Stimulated activated CD4-positive, alpha-beta T cell treated with anti-CD3 and anti-CD28 coated beads, Interleukin-2, amount 100 ng/mL, for 48 hours (primary cell): ENCODE measurements at regions not wholly inside any gene's neighbourhood (a gene's known extent, or its start where the extent isn't known, plus 50 kb on each side); places are given as distances from the start of the nearest gene placed in this dataset.

Experiments used
- DNase-seq, 2 donors: peaks; one replicate each; pipeline ENCODE4 v3.0.0-alpha.2; 2020

DNA sequence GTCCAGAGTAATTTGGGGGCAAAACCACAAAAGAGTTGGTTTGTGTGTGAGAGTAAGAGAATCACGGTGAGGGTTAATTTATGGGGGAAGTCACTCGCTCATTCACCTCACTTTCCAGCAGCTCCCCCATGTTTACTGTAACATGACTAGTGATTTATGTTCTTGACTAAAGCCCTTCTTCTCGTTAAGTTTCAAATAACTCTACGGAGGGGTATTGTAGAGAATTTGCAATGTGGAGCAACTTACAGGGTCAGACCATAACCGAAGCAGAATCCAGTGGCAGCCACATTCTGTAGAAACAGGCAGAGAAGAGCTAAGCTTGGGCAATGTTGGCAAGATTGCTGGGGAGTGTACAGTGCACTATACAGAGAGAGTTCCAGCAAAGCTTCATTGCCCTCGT is 760.6 kb downstream of the IRX1 start:
- no peak for DNase-seq

DNA sequence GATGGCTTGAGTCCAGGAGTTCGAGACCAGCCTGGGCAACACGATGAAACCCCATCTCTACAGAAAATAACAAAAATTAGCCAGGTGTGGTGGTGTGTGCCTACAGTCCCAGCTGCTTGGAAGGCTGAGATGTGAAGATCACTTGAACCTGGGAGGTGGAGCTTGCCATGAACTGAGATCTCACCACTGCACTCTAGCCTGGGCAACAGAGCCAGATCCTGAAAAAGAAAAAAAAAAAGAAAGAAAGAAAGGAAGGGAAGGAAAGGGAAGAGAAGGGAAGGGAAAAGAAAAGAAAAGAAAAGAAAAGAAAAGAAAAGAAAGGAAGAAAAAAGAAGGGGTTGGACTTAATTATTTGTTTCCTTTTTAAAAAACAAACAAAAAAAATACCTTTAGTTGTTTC is 764.2 kb downstream of the IRX1 start:
- DNase-seq, result no peak

DNA sequence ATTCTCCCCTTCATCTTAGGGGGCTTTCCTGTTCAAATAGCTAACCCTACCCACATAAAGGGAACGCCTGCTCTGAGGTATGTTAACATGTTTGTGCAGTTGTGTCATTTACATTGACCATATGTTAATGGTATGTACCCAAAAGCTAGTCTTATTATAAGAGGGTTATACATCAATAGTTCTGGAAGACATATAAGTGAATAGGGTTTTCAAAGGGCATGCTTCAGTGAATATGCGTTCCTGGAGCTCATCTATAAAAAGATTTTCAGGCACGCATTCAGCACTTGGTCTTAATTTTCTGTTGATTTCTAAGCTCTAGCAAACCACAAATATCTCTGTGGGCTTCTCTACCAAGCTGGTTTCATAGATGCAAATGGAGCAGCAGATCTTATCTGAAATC is 766.1 kb downstream of the IRX1 start:
- DNase-seq, result no peak

DNA sequence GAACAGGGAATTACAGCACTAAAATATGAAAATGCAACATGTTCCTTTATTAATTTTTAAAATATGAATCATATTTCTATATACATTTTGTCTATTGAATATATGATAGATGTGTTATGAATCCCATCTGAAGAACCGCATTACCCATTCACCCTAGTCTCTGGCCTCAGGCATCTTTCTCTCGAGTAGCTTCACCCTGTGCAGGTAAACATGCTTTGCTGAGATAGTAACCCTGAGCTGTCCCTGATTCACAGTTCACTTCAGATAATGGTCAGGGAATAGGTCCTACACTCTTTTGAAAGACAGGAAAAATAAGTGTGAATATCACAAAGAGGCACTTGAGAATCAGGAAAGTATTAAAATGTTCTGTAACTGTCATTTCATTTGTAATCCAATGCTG is 766.8 kb downstream of the IRX1 start:
- DNase-seq, result no peak

DNA sequence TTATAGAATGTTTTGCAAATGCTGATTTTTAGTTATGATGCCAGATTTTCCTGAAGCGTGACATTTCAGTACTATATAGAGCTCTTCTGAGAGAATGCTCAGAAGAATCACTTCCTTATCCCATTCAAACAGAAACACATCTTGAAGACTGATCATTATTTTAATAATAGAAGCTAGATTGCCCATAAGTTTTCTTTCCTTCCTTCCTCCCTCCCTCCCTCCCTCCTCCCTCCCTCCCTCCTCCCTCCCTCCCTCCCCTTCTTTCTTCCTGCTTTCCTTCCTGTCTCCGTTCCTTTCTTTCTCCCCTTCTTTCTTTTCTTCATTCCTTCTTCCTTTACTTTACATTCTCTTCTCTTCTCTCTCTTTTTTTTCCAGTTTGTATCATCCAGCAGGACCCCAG is 767.4 kb downstream of the IRX1 start:
- DNase-seq, result no peak

DNA sequence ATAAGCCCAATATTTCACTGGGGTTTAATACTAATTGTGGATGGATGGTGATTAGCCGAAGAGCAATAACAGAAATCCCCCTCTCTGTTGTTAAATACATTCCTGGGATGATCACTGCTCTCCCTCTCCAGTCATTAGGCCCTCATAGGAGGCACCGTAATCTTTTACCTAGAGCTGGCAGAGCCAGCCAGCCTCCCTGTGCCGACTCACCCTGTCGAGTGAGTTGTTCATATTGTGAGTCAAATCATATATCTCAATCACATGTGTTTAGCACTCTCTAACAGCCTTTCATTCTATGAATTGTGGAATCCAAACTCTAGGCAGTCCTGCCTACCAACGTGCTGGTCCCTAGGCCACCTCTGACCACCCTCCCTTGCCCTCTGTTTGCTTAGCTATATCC is 771.0 kb downstream of the IRX1 start:
- DNase-seq, result no peak

DNA sequence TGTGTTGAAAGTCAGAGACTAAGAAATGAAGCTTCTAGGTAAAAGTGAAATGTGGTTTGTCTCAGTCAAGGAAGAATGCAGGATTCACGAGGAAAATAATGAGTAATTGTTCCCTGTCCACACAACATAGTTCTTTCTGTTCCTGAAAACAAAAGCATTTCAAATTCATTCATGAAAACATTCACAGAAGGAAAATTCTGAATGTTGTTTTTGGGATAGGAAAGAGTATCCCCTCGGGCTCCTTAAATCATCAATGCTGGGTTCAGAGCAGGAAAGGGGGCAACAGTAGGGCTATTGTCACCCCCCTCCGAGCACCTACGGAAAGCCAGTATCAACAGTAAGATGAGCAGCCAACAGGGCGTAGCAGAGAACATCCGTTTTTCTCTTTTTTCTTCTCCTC is 769.9 kb upstream of the ADAMTS16 start:
- no peak for DNase-seq

DNA sequence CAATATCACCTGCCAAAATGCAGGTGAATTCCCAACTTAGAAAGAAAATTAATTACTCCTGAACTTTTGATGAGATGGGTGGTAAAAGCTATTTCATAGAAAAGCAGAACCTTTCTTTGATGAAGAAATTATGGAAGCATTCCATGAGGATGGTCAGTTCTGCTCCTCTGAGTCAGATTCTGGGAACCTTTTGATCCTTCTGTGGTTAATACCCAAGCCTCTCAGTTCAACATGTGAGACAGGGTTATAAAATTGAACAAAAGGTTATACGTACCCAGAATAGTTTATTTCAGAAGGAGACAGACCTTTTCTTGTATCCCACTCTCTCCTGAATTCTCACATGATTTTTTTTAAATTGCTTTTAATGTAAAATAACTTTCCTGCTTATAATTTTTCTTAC is 767.6 kb upstream of the ADAMTS16 start:
- DNase-seq, result no peak

DNA sequence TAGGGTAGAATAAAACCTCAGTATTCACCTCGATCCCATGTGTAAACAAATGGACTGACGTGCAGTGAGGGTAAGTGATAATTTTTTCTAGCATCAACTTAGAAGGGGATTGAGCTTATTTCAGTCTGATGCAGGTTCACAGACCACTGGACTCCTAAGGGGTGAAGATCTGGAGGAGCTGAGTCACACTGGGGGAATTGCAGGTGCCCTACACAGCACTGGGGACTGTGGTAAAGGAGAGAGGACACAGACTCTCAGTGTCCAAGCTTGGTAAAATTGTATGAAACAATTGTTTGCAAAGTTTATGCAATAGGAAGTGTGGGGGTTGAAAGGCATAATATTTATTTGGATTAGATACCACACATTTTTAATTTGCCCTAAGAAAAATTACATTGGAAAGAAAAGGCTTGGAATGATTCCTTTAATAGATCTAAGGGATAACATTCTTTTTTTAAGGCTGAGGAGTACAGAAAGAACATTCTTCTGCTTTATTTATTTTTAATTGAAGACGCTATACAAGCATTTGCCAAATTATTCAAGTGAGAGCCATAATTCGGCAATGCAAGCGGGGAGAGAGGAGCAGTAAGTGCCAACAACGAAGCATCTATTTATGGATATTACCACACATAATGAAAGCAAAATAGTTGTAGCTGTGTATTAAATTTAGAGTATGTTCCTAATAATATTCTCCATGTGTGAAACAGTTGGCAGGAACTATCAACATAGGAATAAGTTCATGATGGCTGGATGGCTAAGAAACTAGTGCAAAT is 766.9 kb upstream of the ADAMTS16 start:
- DNase-seq, result no peak

DNA sequence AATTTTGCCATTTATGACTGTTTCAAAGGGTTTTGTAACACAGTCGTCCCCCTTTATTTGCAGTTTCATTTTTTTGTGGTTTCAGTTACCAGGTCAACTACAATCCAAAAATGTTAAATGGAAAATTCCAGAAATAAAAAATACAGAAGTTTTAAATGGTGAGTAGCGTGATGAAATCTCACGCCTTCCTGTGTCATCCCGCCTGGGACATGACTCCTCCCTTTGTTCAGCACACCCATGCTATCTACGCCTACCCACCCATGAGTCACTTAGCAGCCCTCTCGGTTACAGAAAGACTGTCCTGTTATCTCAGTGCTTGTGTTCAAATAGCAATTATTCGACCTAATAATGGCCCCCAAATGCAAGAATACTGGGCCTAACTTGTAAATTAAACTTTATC is 765.3 kb upstream of the ADAMTS16 start:
- no peak for DNase-seq

DNA sequence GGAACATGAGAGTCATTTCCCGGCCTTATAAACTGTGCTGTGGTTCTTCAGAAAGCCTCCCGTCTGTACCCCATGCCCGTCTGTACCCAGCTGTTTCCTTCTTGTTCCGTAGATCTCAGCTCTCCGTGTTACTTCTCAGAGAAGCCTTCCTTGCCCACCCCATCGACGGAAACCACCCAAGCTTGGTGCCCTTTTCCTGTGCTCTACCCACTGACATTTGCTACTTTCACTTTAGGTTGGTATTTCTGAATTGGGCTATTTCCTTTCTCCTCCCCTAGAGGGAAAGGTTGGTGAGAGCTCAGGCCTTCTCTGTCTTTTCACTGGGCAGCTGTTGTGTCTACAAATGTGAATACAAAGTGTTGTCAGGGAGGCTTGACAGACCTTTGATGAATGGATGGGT is 764.5 kb upstream of the ADAMTS16 start:
- no peak for DNase-seq

DNA sequence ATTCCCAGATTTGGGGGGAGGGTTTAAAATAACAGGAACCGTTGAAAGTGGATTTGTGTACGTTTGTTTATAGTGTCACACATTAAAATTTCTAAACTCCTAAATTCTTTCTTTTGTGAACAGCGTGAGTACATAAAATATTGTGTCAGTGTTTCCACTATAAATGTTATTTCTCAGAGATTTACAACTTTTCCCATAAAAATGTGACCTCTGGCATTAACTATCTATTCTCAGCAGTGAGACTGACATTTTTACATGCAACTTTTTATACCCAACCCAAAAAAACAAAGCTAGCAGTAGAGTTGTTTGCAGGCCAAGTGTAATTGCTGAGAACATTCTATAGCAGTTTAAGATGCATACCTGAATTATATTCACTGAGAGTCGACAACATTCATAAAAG is 757.0 kb upstream of the ADAMTS16 start:
- no peak for DNase-seq

DNA sequence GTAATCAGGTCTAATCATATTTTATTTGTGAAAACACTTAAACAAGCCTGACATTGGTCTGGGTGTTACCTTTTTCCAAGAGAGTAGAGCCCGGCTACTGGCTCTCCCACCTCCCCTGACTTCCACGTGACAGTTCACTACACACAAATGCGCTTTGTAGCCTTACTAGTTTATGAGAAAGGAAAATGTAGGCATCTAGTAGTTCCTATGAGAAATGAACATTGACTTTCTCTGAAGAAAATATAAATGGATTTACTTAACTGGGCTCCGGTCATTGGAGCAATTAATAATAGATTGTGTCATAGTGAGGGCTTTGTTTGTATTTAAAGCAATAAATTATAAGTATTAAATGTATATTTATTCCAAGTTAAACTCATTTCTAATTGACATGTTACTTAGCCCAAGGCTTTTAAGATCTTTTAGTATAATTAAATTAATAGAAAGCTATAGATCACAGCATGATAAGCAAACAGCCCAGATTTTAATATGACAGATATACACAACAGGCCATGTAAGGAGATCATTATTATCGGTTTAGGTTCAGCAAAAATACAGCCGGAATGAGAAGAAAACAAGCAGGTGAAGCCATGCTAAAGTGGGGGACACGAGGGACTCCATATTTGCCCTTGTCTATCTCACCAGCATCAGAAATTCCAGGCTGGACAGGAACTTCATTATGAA is 756.5 kb upstream of the ADAMTS16 start:
- DNase-seq, result no peak

DNA sequence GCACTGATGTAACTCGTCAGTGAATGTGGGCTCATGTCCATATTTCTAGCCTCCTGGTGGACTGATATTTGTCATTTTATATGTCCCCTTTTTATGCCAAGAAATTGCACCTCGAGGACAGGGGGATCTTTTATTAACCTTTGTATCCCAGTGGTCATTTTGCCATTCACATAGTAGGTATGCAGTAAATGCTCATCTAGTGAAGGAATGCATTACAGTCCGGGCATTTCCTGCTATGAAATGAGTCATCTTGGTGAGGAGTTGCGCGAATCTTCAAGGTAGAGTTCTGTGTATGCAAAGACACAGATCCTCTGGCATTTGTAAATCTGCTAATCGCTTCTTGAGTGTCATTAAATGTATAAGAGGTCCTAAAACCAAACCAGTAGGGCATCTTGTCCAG is 755.5 kb upstream of the ADAMTS16 start:
- no peak for DNase-seq

DNA sequence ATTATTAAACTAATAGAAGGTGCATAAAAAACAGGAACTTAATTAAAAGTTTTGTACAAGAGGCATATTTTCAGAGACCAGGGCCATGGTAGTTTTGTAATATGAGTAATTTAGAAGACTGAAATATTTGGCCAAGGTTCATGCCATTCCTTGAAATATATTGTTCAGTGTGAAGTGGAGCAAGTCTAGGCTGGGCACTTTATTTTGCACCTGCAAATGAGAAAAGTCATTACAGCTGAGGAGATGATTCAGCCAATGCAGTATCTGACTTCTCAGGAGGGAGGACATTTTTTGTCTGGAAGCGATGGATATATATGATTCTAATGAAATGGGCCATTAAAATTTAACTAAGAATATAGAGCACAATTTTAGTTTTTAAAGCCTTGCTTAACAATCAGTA is 754.0 kb upstream of the ADAMTS16 start:
- no peak for DNase-seq

DNA sequence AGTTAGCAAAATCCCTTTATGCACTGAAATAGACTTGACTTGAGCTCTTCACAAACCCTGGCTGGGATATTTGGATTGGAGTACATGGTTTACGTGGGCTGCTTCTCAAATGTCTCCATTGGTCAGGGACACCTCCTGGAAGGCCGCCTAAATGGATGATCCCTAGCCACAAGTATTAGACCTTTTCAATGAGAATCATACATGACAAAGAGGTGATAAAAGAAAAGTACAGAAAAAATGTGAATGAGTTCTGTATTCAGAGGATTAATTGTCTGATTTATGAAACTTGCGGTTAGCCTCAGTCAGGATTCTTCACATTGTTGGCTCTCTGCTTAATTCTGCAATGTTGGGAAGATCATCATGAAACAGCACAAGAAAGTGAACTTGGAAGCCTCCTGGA is 752.8 kb upstream of the ADAMTS16 start:
- DNase-seq, result no peak

DNA sequence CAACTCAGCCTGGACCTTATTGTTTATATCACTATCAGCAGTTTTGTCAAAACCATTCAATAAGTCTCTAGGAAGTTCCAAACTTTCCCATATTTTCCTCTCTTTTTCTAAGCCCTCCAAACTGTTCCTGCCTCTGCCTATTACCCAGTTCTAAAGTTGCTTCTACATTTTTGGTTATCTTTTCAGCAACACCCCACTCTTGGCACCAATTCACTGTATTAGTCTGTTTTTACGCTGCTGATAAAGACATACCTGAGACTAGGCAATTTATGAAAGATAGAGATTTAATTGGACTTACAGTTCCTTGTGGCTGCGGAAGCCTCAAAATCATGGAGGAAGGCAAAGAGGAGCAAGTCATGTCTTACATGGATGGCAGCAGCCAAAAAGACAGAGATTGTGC is 744.4 kb upstream of the ADAMTS16 start:
- no peak for DNase-seq

DNA sequence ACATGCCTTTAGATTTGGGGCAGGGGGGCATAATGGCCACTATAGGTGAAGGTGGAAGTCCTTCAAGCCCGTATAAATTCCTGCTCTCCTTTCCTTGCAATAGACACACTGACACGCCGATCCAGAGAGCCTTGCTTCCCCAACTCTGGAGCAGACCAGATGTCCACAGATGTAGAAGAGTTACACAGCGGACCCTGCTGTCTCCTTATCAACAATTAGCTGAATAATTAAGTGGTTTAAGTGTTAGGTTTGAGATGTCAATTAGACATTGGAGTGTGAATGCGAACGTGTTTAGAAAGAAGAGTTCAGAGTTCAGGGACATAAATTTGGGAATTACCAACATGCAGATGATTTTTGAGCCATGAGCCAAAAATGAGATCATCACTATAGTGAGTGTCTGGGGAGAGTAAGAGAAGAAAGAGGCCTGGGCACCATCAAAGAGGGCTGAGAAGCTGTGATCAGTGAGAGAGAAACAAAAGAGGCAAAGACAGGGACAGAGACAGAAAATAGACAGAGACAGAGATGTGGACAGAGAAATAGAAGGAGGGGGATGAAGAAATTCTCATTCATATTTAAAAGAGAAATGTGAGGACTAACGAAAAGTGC is 734.4 kb upstream of the ADAMTS16 start:
- no peak for DNase-seq

DNA sequence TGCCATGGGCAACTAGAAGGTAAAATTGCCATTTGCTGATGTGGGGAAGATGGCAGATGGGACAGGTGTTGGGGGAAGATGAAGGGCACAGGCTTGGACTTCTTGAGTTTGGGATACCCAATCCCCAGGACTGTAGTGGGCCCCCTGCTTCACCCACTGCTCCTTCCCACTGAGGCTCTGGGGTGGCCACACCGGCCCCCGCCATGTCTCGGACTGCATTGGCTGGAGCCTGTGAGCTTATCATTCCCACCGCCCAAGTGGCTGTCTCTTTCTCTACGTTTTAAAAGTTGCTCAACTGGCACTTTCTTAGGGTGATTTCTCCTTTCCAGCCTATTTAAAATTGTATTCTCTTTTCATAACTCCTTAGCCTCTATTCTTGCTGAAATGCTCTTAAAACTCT is 730.0 kb upstream of the ADAMTS16 start:
- DNase-seq, result no peak

DNA sequence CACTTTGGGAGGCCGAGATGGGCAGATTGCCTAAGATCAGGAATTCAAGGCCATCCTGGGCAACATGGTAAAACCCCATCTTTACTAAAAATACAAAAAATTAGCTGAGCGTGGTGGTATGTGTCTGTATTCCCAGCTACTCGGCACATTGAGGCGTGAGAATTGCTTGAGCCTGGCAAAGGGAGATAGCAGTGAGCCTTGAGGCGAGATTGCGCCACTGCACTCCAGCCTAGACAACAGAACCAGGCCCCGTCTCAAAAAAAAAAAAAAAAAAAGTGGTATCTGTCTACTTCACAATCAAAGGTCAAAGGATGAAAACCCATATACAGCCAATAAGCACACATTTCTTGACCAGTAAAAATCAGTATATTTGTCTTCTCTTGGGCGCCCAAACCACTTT is 728.5 kb upstream of the ADAMTS16 start:
- DNase-seq, result no peak

DNA sequence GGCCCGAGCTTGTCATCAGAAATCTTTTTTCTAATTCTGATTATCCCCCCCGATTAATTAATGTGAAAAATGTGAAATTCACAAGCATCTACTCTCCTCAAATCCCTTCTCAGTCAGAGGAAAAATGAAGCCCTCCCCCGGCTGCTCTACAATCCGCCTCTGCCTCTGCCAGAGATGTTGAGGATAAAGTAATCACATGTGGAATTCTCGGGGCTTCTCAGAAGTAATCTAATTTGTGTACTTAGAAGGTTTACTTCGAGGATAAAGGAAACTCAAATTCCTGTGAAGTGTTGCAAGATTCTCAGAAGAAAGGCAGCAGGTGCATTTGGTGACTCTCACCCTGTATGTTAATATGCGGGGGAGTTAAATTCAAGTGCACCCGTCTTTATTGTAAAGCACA is 726.1 kb upstream of the ADAMTS16 start:
- no peak for DNase-seq

DNA sequence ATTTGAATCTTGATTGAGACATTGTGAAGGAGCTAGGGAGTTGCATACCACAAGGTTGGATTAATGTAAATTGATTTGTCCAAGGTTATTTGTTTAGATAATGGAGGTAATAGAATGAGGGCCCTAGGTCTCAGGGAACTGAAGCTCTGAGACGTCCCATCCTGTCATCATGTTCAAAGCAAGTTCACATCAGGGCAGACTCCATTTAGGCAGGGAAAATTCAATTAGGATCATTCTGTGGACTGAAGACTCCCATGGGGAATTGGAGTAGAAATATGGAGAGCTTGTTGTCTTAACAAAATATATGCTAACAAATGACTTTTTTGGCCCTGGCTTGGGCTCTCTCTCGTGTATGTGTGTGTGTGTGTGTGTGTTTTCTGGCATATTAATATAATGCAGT is 722.0 kb upstream of the ADAMTS16 start:
- no peak for DNase-seq

DNA sequence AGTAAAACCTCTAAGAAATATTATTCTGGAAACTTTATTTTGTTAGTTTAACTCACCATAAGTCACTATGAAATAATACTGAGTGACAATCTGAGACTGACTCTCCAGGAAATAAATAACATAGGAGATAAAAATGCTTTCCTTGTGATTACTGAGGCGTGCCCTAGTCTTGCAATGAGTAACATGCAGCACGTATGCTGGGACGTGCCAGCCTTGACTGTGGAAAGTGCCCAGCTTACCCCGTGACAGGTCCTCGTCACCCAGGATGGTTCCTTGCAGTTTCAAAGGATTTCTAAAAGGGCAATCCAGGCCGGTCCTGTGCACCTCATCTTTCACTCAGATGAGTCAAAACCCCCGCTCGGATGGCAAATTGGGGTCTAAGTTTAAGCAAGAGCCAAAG is 720.8 kb upstream of the ADAMTS16 start:
- no peak for DNase-seq

DNA sequence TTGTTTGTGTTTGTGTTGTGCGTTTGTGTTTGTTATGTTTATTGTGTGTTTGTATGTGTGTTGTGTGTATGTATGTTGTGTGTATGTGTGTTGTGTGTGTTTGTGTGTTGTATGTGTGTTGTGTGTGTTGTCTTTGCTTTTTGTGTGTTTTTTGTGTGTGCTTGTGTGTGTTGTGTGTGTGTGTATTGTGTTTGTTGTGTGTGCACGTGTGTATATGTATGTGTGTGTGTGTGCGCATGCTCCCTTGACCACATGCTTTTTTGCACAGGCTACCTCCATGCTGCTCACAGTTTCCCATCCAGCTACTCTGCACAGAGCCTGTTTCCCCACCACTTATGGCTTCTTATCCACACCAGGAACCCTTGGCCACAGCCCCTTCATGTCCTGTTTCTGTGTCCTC is 720.0 kb upstream of the ADAMTS16 start:
- no peak for DNase-seq

DNA sequence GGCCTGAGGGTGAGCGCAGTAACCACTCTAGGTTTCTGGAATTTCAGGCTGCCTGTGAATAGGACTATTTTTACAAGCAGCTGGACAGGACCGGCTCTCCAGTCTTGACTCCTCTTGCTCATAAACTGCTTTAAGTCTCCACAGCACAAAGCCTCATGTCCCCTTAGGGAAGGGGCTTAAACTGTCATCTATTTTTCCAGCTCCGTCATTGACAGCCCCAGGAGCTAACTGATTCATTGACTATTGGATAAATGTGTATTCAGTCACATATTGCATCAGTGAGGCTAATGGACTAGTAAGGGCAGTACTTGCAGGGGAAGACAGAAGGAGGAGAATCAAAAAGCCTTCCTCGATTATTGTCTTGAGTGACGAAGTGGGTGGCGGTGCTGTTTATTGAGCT is 719.4 kb upstream of the ADAMTS16 start:
- DNase-seq, result no peak
